ENCODE measurements at regions not wholly inside any gene's neighbourhood (a gene's known extent, or its start where the extent isn't known, plus 50 kb on each side); places are given as distances from the start of the nearest gene placed in this dataset.

GRCh38 chr14:61129168-61129745, 148.2 kb downstream of the SLC38A6 start:
- no peak for DNase-seq

- DNase-seq: no peak
Measured at GRCh38 chr14:61128382-61129167, 147.5 kb downstream of the SLC38A6 start.

- DNase-seq: no peak
Measured at GRCh38 chr14:61126603-61127498, 145.8 kb downstream of the SLC38A6 start.

GRCh38 chr14:61125867-61126572, 145.0 kb downstream of the SLC38A6 start:
- no peak for DNase-seq

GRCh38 chr14:61125041-61125866, 144.2 kb downstream of the SLC38A6 start:
- no peak for DNase-seq

GRCh38 chr14:61122862-61123261, 141.8 kb downstream of the SLC38A6 start:
- DNase-seq: no peak

GRCh38 chr14:61121355-61121787, 140.3 kb downstream of the SLC38A6 start:
- no peak for DNase-seq

GRCh38 chr14:61120576-61120975, 139.5 kb downstream of the SLC38A6 start:
- no peak for DNase-seq

- DNase-seq: no peak
Measured at GRCh38 chr14:61119006-61119405, 138.0 kb downstream of the SLC38A6 start.

- DNase-seq: peak; percentile 51
Measured at GRCh38 chr14:61116369-61116768, 135.3 kb downstream of the SLC38A6 start.

- DNase-seq: no peak
Measured at GRCh38 chr14:61113561-61114225, 132.6 kb downstream of the SLC38A6 start.

- no peak for DNase-seq
Measured at GRCh38 chr14:61112506-61112905, 131.5 kb downstream of the SLC38A6 start.

GRCh38 chr14:61111731-61112130, 130.7 kb downstream of the SLC38A6 start:
- DNase-seq: no peak

GRCh38 chr14:61111209-61111665, 130.2 kb downstream of the SLC38A6 start:
- no peak for DNase-seq

GRCh38 chr14:61110316-61111082, 129.5 kb downstream of the SLC38A6 start:
- DNase-seq: no peak

GRCh38 chr14:61109288-61109687, 128.2 kb downstream of the SLC38A6 start:
- no peak for DNase-seq

- no peak for DNase-seq
Measured at GRCh38 chr14:61108496-61109141, 127.6 kb downstream of the SLC38A6 start.

- DNase-seq: no peak
Measured at GRCh38 chr14:61107869-61108493, 126.9 kb downstream of the SLC38A6 start.

- peak; percentile 98 for DNase-seq
Measured at GRCh38 chr14:61106959-61107641, 126.1 kb downstream of the SLC38A6 start.
